Activated CD4-positive, alpha-beta T cell treated with anti-CD3 and anti-CD28 coated beads, Interleukin-2, amount 50 U/mL, for 24 hours (primary cell): ENCODE measurements at regions not wholly inside any gene's neighbourhood (a gene's known extent, or its start where the extent isn't known, plus 50 kb on each side); places are given as distances from the start of the nearest gene placed in this dataset.

ENCODE experiments used
- DNase-seq, 2 donors: peaks; one replicate each; pipeline ENCODE4 v3.0.0-alpha.2; 2020; ENCODE audit warnings: low read depth in 1 of 2, low spot score in 1 of 2

GRCh38 chr4:125741825-125742452 lies 427.2 kb downstream of the FAT4 start:
- no peak for DNase-seq

- DNase-seq = no peak
Measured at GRCh38 chr4:125744891-125745364, 430.2 kb downstream of the FAT4 start.

- no peak for DNase-seq
Measured at GRCh38 chr4:125749354-125749753, 434.6 kb downstream of the FAT4 start.

- DNase-seq = no peak
Measured at GRCh38 chr4:125750399-125750798, 435.6 kb downstream of the FAT4 start.

- no peak for DNase-seq
Measured at GRCh38 chr4:125750828-125751466, 436.2 kb downstream of the FAT4 start.

GRCh38 chr4:125758438-125758837 lies 443.7 kb downstream of the FAT4 start:
- DNase-seq = no peak

- DNase-seq = no peak
Measured at GRCh38 chr4:125760201-125760819, 445.6 kb downstream of the FAT4 start.

- no peak for DNase-seq
Measured at GRCh38 chr4:125760956-125761355, 446.2 kb downstream of the FAT4 start.

- no peak for DNase-seq
Measured at GRCh38 chr4:125762537-125762936, 447.8 kb downstream of the FAT4 start.

GRCh38 chr4:125765941-125766340 lies 451.2 kb downstream of the FAT4 start:
- no peak for DNase-seq

- no peak for DNase-seq
Measured at GRCh38 chr4:125770814-125771398, 456.2 kb downstream of the FAT4 start.

- no peak for DNase-seq
Measured at GRCh38 chr4:125772680-125773079, 457.9 kb downstream of the FAT4 start.

GRCh38 chr4:125773502-125773901 lies 458.7 kb downstream of the FAT4 start:
- DNase-seq = no peak

GRCh38 chr4:125773931-125774330 lies 459.2 kb downstream of the FAT4 start:
- no peak for DNase-seq

GRCh38 chr4:125776146-125776545 lies 461.4 kb downstream of the FAT4 start:
- DNase-seq = no peak

- DNase-seq = no peak
Measured at GRCh38 chr4:125780164-125780563, 465.4 kb downstream of the FAT4 start.

GRCh38 chr4:125780747-125781146 lies 466.0 kb downstream of the FAT4 start:
- no peak for DNase-seq

GRCh38 chr4:125781651-125782050 lies 466.9 kb downstream of the FAT4 start:
- no peak for DNase-seq

- no peak for DNase-seq
Measured at GRCh38 chr4:125784741-125785140, 470.0 kb downstream of the FAT4 start.

- no peak for DNase-seq
Measured at GRCh38 chr4:125787707-125788106, 473.0 kb downstream of the FAT4 start.

- DNase-seq = no peak
Measured at GRCh38 chr4:125789023-125789422, 474.3 kb downstream of the FAT4 start.

GRCh38 chr4:125791896-125792295 lies 477.1 kb downstream of the FAT4 start:
- no peak for DNase-seq
